IMR-90 (cell line): ENCODE measurements at regions not wholly inside any gene's neighbourhood (a gene's known extent, or its start where the extent isn't known, plus 50 kb on each side); places are given as distances from the start of the nearest gene placed in this dataset.

Experiments used
- ATAC-seq: fragments of 200-7000 bp; cut with Tn5 transposase; 2 replicates; pipeline ENCODE4 v1.9.1; 2020; ENCODE audit warnings: low read depth, mild to moderate bottlenecking, moderate library complexity
- BruUV-seq: library from RNA; stranded (reverse); fragments of 400-500 nt; replicated peaks from 2 replicates; lab custom pipeline; 2021; lab: Mats Ljungman, UMichigan
- CTCF ChIA-PET: fragments of 300-600 bp; formaldehyde crosslinking; extraction: SDS; loops from one replicate; lab custom pipeline; 2021; ENCODE audit warnings: antibody characterized with exemption; lab: Yijun Ruan, JAX
- POLR2A ChIA-PET: fragments of 300-600 bp; sonication (Branson Sonifier 250); formaldehyde crosslinking; loops from one replicate; lab custom pipeline; 2022; ENCODE audit warnings: antibody characterized with exemption; ENCODE audit not compliant: unreplicated experiment; lab: Charles Lee
- DNase-seq: peaks from one replicate; pipeline ENCODE4 v3.0.0; 2013
- H2AFZ ChIP-seq: replicated peaks from 2 replicates; pipeline ENCODE3; 2013; ENCODE audit warnings: low read length, mild to moderate bottlenecking; ENCODE audit not compliant: poor library complexity
- H2AK5ac ChIP-seq: 2 replicates; pipeline ENCODE4 v1.6.1; 2013; ENCODE audit warnings: low read depth, low read length, inconsistent platforms
- H2AK9ac ChIP-seq: replicated peaks from 2 replicates; pipeline ENCODE3; 2013; ENCODE audit warnings: mild to moderate bottlenecking, low read depth, low read length, moderate library complexity; ENCODE audit not compliant: poor library complexity
- H2BK120ac ChIP-seq: 2 replicates; pipeline ENCODE4 v1.6.1; 2013; ENCODE audit warnings: low read depth, low read length, inconsistent platforms
- H2BK15ac ChIP-seq: 3 replicates; pipeline ENCODE4 v1.6.1; 2013; ENCODE audit warnings: low read depth, low read length, inconsistent platforms
- H2BK20ac ChIP-seq: 2 replicates; pipeline ENCODE4 v1.6.1; 2013; ENCODE audit warnings: low read depth, mild to moderate bottlenecking, inconsistent platforms, low read length, moderate library complexity
- H2BK5ac ChIP-seq: 2 replicates; pipeline ENCODE4 v1.6.1; 2013; ENCODE audit warnings: mild to moderate bottlenecking, low read depth, low read length, inconsistent platforms; ENCODE audit not compliant: poor library complexity, severe bottlenecking
- H3K14ac ChIP-seq: replicated peaks from 2 replicates; pipeline ENCODE4 v1.6.1; 2013; ENCODE audit warnings: low read depth, low read length, inconsistent platforms
- H3K18ac ChIP-seq: 2 replicates; pipeline ENCODE4 v1.6.1; 2013; ENCODE audit warnings: low read depth, low read length, control low read depth
- H3K23ac ChIP-seq: 2 replicates; pipeline ENCODE4 v1.6.1; 2013; ENCODE audit warnings: low read depth, low read length, inconsistent platforms
- H3K27ac ChIP-seq: 2 replicates; pipeline ENCODE4 v1.5.1; 2013; ENCODE audit warnings: mild to moderate bottlenecking, control low read depth, low read length; ENCODE audit not compliant: insufficient read depth
- H3K27me3 ChIP-seq: 2 replicates; pipeline ENCODE4 v1.6.1; 2013; ENCODE audit warnings: low read length; ENCODE audit not compliant: control insufficient read depth, insufficient read depth
- H3K36me3 ChIP-seq: 2 replicates; pipeline ENCODE4 v1.6.1; 2013; ENCODE audit warnings: low read length, mixed read lengths; ENCODE audit not compliant: control insufficient read depth, insufficient read depth
- H3K4ac ChIP-seq: 2 replicates; pipeline ENCODE4 v1.6.1; 2013; ENCODE audit warnings: low read depth, low read length, inconsistent platforms
- H3K4me1 ChIP-seq: 2 replicates; pipeline ENCODE4 v1.6.1; 2013; ENCODE audit warnings: low read length, mixed read lengths; ENCODE audit not compliant: control insufficient read depth, insufficient read depth
- H3K4me2 ChIP-seq: 2 replicates; pipeline ENCODE4 v1.6.1; 2013; ENCODE audit warnings: low read depth, mild to moderate bottlenecking, control low read depth, low read length, moderate library complexity
- H3K4me3 ChIP-seq: 2 replicates; pipeline ENCODE4 v1.5.1; 2013; ENCODE audit warnings: low read depth, mild to moderate bottlenecking, control low read depth, low read length, moderate library complexity; ENCODE audit not compliant: insufficient read depth
- H3K56ac ChIP-seq: 2 replicates; pipeline ENCODE4 v1.6.1; 2013; ENCODE audit warnings: low read length, inconsistent platforms; ENCODE audit not compliant: insufficient read depth; ENCODE audit errors: extremely low read depth
- H3K79me1 ChIP-seq, 2 experiments: 2 replicates each; pipeline ENCODE4 v1.6.1; 2013; ENCODE audit warnings: low read length in 2 of 2, inconsistent platforms in 1 of 2, low read depth in 1 of 2
- H3K9ac ChIP-seq: 2 replicates; pipeline ENCODE4 v1.6.1; 2013; ENCODE audit warnings: low read depth, low read length, control low read depth
- H3K9me1 ChIP-seq: 2 replicates; pipeline ENCODE4 v1.6.1; 2013; ENCODE audit warnings: low read length, inconsistent platforms; ENCODE audit not compliant: insufficient read depth
- H3K9me3 ChIP-seq: 2 replicates; pipeline ENCODE4 v1.6.1; 2013; ENCODE audit warnings: low read length; ENCODE audit not compliant: control insufficient read depth, insufficient read depth
- H4K20me1 ChIP-seq: 2 replicates; pipeline ENCODE4 v1.6.1; 2013; ENCODE audit warnings: low read length, inconsistent platforms; ENCODE audit not compliant: insufficient read depth
- H4K5ac ChIP-seq: 2 replicates; pipeline ENCODE4 v1.6.1; 2013; ENCODE audit warnings: mild to moderate bottlenecking, low read depth, low read length, control low read depth
- H4K8ac ChIP-seq, 2 experiments: 2 replicates each; pipeline ENCODE4 v1.6.1; 2013; ENCODE audit warnings: low read depth in 2 of 2, low read length in 2 of 2, control low read depth in 1 of 2, inconsistent platforms in 1 of 2
- H4K91ac ChIP-seq: 2 replicates; pipeline ENCODE4 v1.6.1; 2013; ENCODE audit warnings: low read depth, low read length, inconsistent platforms; ENCODE audit not compliant: insufficient read depth
- BHLHE40 ChIP-seq: fragments of 150-350 bp; IDR thresholded peaks from 2 replicates; pipeline ENCODE4 v1.6.1; 2016; ENCODE audit warnings: mild to moderate bottlenecking, low read depth, low read length
- CEBPB ChIP-seq: IDR thresholded peaks from 2 replicates; pipeline ENCODE4 v1.6.1; 2012; ENCODE audit warnings: low read depth, low read length, improper control_type of control experiment
- CHD1 ChIP-seq: IDR thresholded peaks from 2 replicates; pipeline ENCODE4 v1.6.1; 2012; ENCODE audit warnings: low read depth, low read length, improper control_type of control experiment
- FOS ChIP-seq: fragments of 150-350 bp; IDR thresholded peaks from 2 replicates; pipeline ENCODE4 v1.6.1; 2016; ENCODE audit warnings: low read depth, low read length
- MAFK ChIP-seq: IDR thresholded peaks from 2 replicates; pipeline ENCODE4 v1.6.1; 2012; ENCODE audit warnings: low read depth, low read length, improper control_type of control experiment
- MAZ ChIP-seq: IDR thresholded peaks from 2 replicates; pipeline ENCODE4 v1.6.1; 2012; ENCODE audit warnings: low read depth, mild to moderate bottlenecking, low read length, improper control_type of control experiment, moderate library complexity, borderline replicate concordance
- MXI1 ChIP-seq: IDR thresholded peaks from 2 replicates; pipeline ENCODE4 v1.6.1; 2012; ENCODE audit warnings: low read depth, mild to moderate bottlenecking, low read length, moderate library complexity, borderline replicate concordance
- NFE2L2 ChIP-seq: fragments of 150-350 bp; IDR thresholded peaks from 2 replicates; pipeline ENCODE4 v1.6.1; 2016; ENCODE audit warnings: low read depth, mild to moderate bottlenecking, low read length
- POLR2A ChIP-seq: IDR thresholded peaks from 2 replicates; pipeline ENCODE4 v1.6.1; 2012; ENCODE audit warnings: mild to moderate bottlenecking, low read depth, low read length
- RAD21 ChIP-seq: IDR thresholded peaks from 2 replicates; pipeline ENCODE4 v1.6.1; 2012; ENCODE audit warnings: low read length, improper control_type of control experiment
- RCOR1 ChIP-seq: IDR thresholded peaks from 2 replicates; pipeline ENCODE4 v1.6.1; 2012; ENCODE audit warnings: mild to moderate bottlenecking, low read length, improper control_type of control experiment; ENCODE audit not compliant: insufficient replicate concordance
- RFX5 ChIP-seq: IDR thresholded peaks from 2 replicates; pipeline ENCODE4 v1.8.0; 2012; ENCODE audit warnings: low read depth, mild to moderate bottlenecking, low read length, moderate library complexity
- SMC3 ChIP-seq: fragments of 150-350 bp; IDR thresholded peaks from 2 replicates; pipeline ENCODE4 v1.6.1; 2016; ENCODE audit warnings: low read depth, mild to moderate bottlenecking, antibody characterized with exemption, low read length, moderate library complexity
- WGBS, 2 experiments: methylation state at CpG; one replicate each; pipeline versions ENCODE4 v1.1.5 to v1.1.7; 2013; ENCODE audit warnings: missing lambda C conversion rate in 2 of 2; ENCODE audit not compliant: insufficient read length in 1 of 2; ENCODE audit errors: extremely low coverage in 2 of 2; 5-methylcytosine and 5-hydroxymethylcytosine counted together
- dilution Hi-C: fragments of 300-500 bp; cut with HindIII; formaldehyde crosslinking; loops from one replicate; pipeline ENCODE4 v1.14.3; 2018; ENCODE audit warnings: low sequenced_read_pairs; ENCODE audit not compliant: unreplicated experiment
- in situ Hi-C: fragments of 300-500 bp; cut with MboI; formaldehyde crosslinking; loops from 3 replicates; pipeline ENCODE4 v1.14.3; 2019; ENCODE audit warnings: low sequenced_read_pairs, inconsistent platforms, mixed read lengths
- intact Hi-C: fragments of 100-400 bp; cut with micrococcal nuclease; formaldehyde crosslinking; loops from 2 replicates; pipeline ENCODE4 v1.10.0; 2022
- TF ChIP-seq, protein P1 (sequence below): conservative IDR thresholded peaks from 2 replicates; pipeline ENCODE4 v1.5.1; 2012; ENCODE audit warnings: mild to moderate bottlenecking, low read depth, low read length, improper control_type of control experiment
- TF ChIP-seq, protein P2 (sequence below): fragments of 150-350 bp; IDR thresholded peaks from 2 replicates; pipeline ENCODE4 v1.6.1; 2017; ENCODE audit warnings: mild to moderate bottlenecking, antibody characterized with exemption, low read length, low read depth
- TF ChIP-seq, protein P3 (sequence below): fragments of 150-350 bp; IDR thresholded peaks from 2 replicates; pipeline ENCODE4 v1.6.1; 2016; ENCODE audit warnings: low read depth, mild to moderate bottlenecking, low read length, moderate library complexity, borderline replicate concordance

DNA sequence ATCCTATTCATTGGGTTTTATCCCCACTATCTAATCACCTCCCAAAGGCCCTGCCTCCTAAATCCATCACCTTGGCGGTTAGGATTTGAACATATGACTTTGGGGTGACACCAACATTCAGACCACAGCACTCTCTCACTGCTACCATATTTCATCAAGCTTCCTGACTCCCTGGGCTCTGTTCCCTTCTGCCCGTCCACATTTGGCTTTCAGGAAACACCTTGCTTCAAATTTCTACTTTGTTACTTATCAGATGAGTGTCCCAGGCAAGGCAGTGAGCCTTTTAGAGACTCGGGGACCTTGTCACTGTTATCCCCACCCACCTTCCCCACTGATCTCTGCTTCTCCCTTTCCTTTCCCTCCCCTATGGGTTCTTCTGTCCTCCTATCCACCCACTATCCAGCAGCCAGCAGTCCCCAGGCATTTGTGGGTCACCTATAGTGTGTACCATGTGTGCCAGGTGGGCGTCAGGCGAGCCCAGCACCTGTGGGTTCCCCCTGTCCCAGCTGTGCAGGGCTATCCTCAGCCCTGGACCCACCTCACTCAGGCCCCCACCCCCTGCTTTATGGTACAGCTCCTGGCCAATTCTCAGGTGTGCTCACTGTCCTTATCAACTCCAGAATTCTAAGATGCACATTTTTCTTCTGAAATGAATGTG is 230.9 kb downstream of the LOXHD1 start:
- in situ Hi-C loops = no loop called here
- H2AFZ ChIP-seq = no peak overlapping the region
- intact Hi-C loops = no loop called here
- no peak overlapping the region for H2BK20ac ChIP-seq
- WGBS, 2 experiments = 64% methylated on average over 4 of the region's 5 CpGs; no CpG with 5 or more reads in 1 of the 2 experiments
- BruUV-seq = no TSS peak
- H3K4me3 ChIP-seq = no peak overlapping the region
- TF ChIP-seq, protein P1, sequence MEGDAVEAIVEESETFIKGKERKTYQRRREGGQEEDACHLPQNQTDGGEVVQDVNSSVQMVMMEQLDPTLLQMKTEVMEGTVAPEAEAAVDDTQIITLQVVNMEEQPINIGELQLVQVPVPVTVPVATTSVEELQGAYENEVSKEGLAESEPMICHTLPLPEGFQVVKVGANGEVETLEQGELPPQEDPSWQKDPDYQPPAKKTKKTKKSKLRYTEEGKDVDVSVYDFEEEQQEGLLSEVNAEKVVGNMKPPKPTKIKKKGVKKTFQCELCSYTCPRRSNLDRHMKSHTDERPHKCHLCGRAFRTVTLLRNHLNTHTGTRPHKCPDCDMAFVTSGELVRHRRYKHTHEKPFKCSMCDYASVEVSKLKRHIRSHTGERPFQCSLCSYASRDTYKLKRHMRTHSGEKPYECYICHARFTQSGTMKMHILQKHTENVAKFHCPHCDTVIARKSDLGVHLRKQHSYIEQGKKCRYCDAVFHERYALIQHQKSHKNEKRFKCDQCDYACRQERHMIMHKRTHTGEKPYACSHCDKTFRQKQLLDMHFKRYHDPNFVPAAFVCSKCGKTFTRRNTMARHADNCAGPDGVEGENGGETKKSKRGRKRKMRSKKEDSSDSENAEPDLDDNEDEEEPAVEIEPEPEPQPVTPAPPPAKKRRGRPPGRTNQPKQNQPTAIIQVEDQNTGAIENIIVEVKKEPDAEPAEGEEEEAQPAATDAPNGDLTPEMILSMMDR = no peak
- TF ChIP-seq, protein P2, sequence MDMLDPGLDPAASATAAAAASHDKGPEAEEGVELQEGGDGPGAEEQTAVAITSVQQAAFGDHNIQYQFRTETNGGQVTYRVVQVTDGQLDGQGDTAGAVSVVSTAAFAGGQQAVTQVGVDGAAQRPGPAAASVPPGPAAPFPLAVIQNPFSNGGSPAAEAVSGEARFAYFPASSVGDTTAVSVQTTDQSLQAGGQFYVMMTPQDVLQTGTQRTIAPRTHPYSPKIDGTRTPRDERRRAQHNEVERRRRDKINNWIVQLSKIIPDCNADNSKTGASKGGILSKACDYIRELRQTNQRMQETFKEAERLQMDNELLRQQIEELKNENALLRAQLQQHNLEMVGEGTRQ = no peak
- TF ChIP-seq RFX5 = no peak
- TF ChIP-seq MAZ = no peak
- no peak for TF ChIP-seq BHLHE40
- TF ChIP-seq CEBPB = no peak
- no peak for TF ChIP-seq POLR2A
- TF ChIP-seq CHD1 = no peak
- no peak for TF ChIP-seq NFE2L2
- TF ChIP-seq SMC3 = no peak
- TF ChIP-seq RCOR1 = no peak
- TF ChIP-seq RAD21 = no peak
- TF ChIP-seq, protein P3, sequence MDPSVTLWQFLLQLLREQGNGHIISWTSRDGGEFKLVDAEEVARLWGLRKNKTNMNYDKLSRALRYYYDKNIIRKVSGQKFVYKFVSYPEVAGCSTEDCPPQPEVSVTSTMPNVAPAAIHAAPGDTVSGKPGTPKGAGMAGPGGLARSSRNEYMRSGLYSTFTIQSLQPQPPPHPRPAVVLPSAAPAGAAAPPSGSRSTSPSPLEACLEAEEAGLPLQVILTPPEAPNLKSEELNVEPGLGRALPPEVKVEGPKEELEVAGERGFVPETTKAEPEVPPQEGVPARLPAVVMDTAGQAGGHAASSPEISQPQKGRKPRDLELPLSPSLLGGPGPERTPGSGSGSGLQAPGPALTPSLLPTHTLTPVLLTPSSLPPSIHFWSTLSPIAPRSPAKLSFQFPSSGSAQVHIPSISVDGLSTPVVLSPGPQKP = no peak
- TF ChIP-seq MAFK = no peak
- TF ChIP-seq MXI1 = no peak
- TF ChIP-seq FOS = no peak
- H3K27ac ChIP-seq = no peak overlapping the region
- no peak overlapping the region for H3K18ac ChIP-seq
- H3K9ac ChIP-seq = no peak overlapping the region
- no peak overlapping the region for H4K91ac ChIP-seq
- DNase-seq (no peak), ATAC-seq (no peak)
- H2BK120ac ChIP-seq = no peak overlapping the region
- no peaks in the 10 kb centered on the region for H3K4me1 ChIP-seq
- no peaks in the 10 kb centered on the region for H3K9me3 ChIP-seq
- no peak overlapping the region for H3K23ac ChIP-seq
- dilution Hi-C loops = no loop called here
- H4K20me1 ChIP-seq = no peaks in the 10 kb centered on the region
- no peak overlapping the region for H3K14ac ChIP-seq
- no peaks in the 10 kb centered on the region for H3K27me3 ChIP-seq
- H3K4ac ChIP-seq = no peak overlapping the region
- H2BK15ac ChIP-seq = no peak overlapping the region
- no peak overlapping the region for H2AK5ac ChIP-seq
- POLR2A ChIA-PET = no interaction called here
- H4K5ac ChIP-seq = no peak overlapping the region
- H3K79me1 ChIP-seq = no peaks in the 10 kb centered on the region
- H2AK9ac ChIP-seq = no peak overlapping the region
- H2BK5ac ChIP-seq = no peak overlapping the region
- no peaks in the 10 kb centered on the region for H3K36me3 ChIP-seq
- H3K4me2 ChIP-seq = no peak overlapping the region
- H3K56ac ChIP-seq = no peak overlapping the region
- H4K8ac ChIP-seq = no peak overlapping the region
- CTCF ChIA-PET = no interaction called here
- H3K9me1 ChIP-seq = no peaks in the 10 kb centered on the region
